ENCODE measurements at regions not wholly inside any gene's neighbourhood (a gene's known extent, or its start where the extent isn't known, plus 50 kb on each side); places are given as distances from the start of the nearest gene placed in this dataset.

DNA sequence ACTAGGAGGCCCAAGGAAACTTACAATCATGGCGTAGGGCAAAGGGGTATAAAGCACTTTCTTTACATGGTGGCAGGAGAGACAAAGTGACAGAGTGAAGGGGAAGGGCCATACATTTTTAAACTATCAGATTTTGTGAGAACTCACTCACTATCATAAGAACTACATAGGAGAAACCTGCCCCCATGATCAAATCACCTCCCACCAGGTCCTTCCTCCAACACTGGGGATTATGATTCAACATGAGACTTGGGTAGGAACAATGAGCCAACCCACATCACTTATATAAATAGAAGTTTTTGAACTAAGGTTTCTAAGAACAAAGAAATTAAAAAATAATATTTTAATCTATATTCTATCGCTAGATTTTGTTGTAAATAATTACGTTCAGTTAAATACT, 460.3 kb upstream of the TYRP1 start:
- no peak overlapping the region for H3K4me3 ChIP-seq
- TF ChIP-seq, protein P1, sequence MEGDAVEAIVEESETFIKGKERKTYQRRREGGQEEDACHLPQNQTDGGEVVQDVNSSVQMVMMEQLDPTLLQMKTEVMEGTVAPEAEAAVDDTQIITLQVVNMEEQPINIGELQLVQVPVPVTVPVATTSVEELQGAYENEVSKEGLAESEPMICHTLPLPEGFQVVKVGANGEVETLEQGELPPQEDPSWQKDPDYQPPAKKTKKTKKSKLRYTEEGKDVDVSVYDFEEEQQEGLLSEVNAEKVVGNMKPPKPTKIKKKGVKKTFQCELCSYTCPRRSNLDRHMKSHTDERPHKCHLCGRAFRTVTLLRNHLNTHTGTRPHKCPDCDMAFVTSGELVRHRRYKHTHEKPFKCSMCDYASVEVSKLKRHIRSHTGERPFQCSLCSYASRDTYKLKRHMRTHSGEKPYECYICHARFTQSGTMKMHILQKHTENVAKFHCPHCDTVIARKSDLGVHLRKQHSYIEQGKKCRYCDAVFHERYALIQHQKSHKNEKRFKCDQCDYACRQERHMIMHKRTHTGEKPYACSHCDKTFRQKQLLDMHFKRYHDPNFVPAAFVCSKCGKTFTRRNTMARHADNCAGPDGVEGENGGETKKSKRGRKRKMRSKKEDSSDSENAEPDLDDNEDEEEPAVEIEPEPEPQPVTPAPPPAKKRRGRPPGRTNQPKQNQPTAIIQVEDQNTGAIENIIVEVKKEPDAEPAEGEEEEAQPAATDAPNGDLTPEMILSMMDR (IDR thresholded peaks at IDR 0.05): no peak
- TF ChIP-seq POLR2A (IDR thresholded peaks at IDR 0.05): no peak
- 69 to 75% methylated on average over 3 of the region's 3 CpGs for WGBS, 2 donors
- DNase-seq (no peak), ATAC-seq (no peak)
- intact Hi-C loops (cut with DNase I): no loop called here
- no peak overlapping the region for H3K27ac ChIP-seq
- H3K9me3 ChIP-seq: peaks cover 0 to 5% (median 0%) of the 10 kb centered on the region in 3 donors
- H3K27me3 ChIP-seq: no peaks in the 10 kb centered on the region
- H3K4me1 ChIP-seq: no peaks in the 10 kb centered on the region
- no peaks in the 10 kb centered on the region for H3K36me3 ChIP-seq (replicated peaks in 1 of 2; ENCODE audit: insufficient read depth in 1 of 2, low read depth in 2 of 2)

DNA sequence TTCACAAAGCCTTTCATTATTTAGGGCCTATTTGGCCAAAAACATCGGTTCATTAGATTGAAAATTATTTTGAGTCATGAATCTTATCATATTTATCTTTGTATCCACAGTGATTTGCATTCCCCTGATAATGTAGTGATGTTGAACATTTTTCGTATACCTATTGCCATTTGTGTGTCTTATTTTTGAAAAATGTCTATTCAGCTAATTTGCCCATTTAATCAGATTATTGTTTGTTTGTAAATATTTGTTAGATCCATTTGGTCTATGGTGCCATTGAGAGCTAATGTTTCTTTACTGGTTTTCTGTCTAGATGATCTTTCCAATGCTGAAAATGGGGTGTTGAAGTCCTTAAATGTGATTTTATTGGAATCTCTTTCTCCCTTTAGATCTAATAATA, 439.2 kb upstream of the TYRP1 start:
- H3K4me1 ChIP-seq: no peaks in the 10 kb centered on the region
- WGBS, 2 donors: 35 to 40% methylated on average over 2 of the region's 2 CpGs
- H3K9me3 ChIP-seq: no peaks in the 10 kb centered on the region
- H3K36me3 ChIP-seq (replicated peaks in 1 of 2; ENCODE audit: insufficient read depth in 1 of 2, low read depth in 2 of 2): no peaks in the 10 kb centered on the region
- intact Hi-C loops (cut with DNase I): no loop called here
- H3K27ac ChIP-seq: no peak overlapping the region
- H3K4me3 ChIP-seq: no peak overlapping the region
- H3K27me3 ChIP-seq: no peaks in the 10 kb centered on the region
- ATAC-seq: no peak
- DNase-seq: no peak
- TF ChIP-seq, protein P1 (IDR thresholded peaks at IDR 0.05): no peak
- no peak for TF ChIP-seq POLR2A (IDR thresholded peaks at IDR 0.05)

DNA sequence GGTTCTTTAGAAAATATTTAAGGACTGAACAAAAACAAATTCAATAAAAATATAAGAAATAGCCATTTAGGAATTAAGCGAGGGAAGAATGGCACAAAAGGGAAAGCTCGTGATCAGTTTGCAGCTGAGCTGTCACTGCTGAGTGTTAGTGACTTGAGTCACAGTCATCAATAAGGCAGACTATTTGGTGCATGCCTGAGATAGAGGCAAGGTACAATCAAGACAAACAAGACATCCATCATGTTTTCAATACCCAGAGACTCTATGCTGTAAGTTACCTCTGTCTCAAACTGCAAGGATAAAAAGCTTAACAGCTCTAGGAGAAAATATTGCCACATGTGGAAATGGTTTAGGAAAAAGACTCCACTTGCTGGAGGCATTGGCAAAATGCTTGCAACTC, 426.4 kb upstream of the TYRP1 start:
- Histone ChIP-seq H3K27ac (no peak overlapping the region), H3K4me3 (no peak overlapping the region), H3K4me1 (no peaks in the 10 kb centered on the region), H3K27me3 (no peaks in the 10 kb centered on the region), H3K9me3 (no peaks in the 10 kb centered on the region), H3K36me3 (replicated peaks in 1 of 2; ENCODE audit: insufficient read depth in 1 of 2, low read depth in 2 of 2) (no peaks in the 10 kb centered on the region)
- intact Hi-C loops (cut with DNase I): no loop called here
- 16 to 45% methylated on average over 2 of the region's 2 CpGs for WGBS, 2 donors
- ATAC-seq (no peak), DNase-seq (no peak)
- no peak for TF ChIP-seq POLR2A (IDR thresholded peaks at IDR 0.05)
- TF ChIP-seq, protein P1 (IDR thresholded peaks at IDR 0.05): no peak

DNA sequence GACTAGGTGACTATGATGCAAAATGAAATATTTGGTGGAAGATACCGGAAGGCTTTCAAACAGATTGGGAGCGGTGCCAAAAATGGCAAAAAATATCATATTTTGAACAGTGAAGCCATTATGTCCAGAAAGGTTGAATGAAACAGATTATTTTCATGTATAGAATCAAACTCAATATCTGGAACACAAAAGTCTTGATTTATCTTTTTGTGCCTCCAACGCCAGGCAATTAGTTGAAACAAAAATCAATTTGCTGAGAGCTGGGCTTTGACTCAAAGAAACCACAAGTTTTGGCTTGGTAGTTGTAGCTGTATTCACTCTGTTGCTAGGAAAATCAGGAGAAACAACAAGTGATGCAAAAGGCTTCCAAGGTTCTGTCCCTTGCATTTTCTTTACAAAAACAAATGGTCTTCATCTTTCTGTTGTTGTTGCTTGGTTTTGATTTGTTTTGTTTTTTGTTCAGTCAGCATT, 421.7 kb upstream of the TYRP1 start:
- Histone ChIP-seq H3K27ac (no peak overlapping the region), H3K9me3 (no peaks in the 10 kb centered on the region), H3K4me3 (no peak overlapping the region), H3K36me3 (replicated peaks in 1 of 2; ENCODE audit: insufficient read depth in 1 of 2, low read depth in 2 of 2) (no peaks in the 10 kb centered on the region), H3K4me1 (no peaks in the 10 kb centered on the region), H3K27me3 (no peaks in the 10 kb centered on the region)
- WGBS, 2 donors: 53% methylated on average over 3 of the region's 3 CpGs
- no peak for DNase-seq
- intact Hi-C loops (cut with DNase I): no loop called here
- no peak for ATAC-seq
- TF ChIP-seq, protein P1 (IDR thresholded peaks at IDR 0.05): no peak
- TF ChIP-seq POLR2A (IDR thresholded peaks at IDR 0.05): no peak

DNA sequence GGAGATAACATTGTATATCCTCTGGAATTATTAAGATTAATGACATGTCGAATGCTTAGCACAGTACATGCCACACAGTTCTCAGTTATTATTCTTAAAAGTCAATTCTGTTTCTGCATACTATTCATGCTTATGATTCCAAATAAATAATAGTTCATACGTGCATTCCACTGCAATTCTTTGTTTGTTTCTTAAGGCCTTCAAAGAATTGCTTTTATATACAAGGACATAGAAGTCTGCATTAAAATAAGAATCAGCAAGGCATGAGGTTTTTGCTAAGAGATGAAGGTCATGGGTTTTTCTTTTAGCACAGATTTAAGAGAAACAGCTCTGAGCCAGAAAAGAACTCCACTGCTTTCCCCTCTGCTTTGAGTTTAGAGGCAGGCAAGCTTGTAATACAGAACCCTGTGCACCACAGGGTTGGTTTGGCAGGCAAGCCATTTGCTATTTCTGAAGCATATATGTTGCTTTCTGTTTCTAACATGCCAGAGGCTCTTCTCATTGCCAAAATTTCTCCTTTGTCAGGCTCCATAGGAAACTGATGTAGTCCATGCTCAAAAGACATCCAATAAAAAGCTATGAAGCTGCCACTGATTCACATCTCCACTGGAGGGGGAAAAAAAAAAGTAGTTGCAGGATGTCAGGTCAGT, 420.6 kb upstream of the TYRP1 start:
- H3K36me3 ChIP-seq (replicated peaks in 1 of 2; ENCODE audit: insufficient read depth in 1 of 2, low read depth in 2 of 2): no peaks in the 10 kb centered on the region

More for the DNA sequence above, 420.6 kb upstream of the TYRP1 start:
- DNase-seq (no peak), ATAC-seq (no peak)
- intact Hi-C loops (cut with DNase I): no loop called here
- Histone ChIP-seq H3K4me3 (no peak overlapping the region), H3K9me3 (no peaks in the 10 kb centered on the region), H3K27ac (no peak overlapping the region), H3K27me3 (no peaks in the 10 kb centered on the region), H3K4me1 (no peaks in the 10 kb centered on the region)
- TF ChIP-seq, protein P1 (IDR thresholded peaks at IDR 0.05): no peak
- no peak for TF ChIP-seq POLR2A (IDR thresholded peaks at IDR 0.05)
- WGBS, 2 donors: 29% methylated on average over 2 of the region's 2 CpGs

Measured in body of pancreas (tissue), 4 donors.